ENCODE measurements at regions not wholly inside any gene's neighbourhood (a gene's known extent, or its start where the extent isn't known, plus 50 kb on each side); places are given as distances from the start of the nearest gene placed in this dataset.
A peak's percentile ranks its signal among the peaks of the same experiment; 100 is the strongest.

GRCh38 chr7:135845415-135846075, 96.9 kb upstream of the FAM180A start:
- TF ChIP-seq CTCF (IDR thresholded peaks at IDR 0.05; ENCODE audit: control extremely low read depth, extremely low read depth, low read depth, missing control alignments): no peak
- CTCF ChIA-PET: interaction anchor here (0.9 to 2.8 kb wide), 5 partner anchors 10 to 45 kb away, joined by 3 to 8 read pairs (median 3); no protein-coding TSS in a partner anchor
- POLR2A ChIA-PET: no interaction called here
- no peak for DNase-seq (ENCODE audit: extremely low spot score)

GRCh38 chr7:135844903-135845302, 96.3 kb upstream of the FAM180A start:
- CTCF ChIA-PET: interaction anchor here (1.1 to 2.8 kb wide), 3 partner anchors 11 to 164 kb away, joined by 3 to 8 read pairs (median 4); no protein-coding TSS in a partner anchor
- no peak for TF ChIP-seq CTCF (IDR thresholded peaks at IDR 0.05; ENCODE audit: control extremely low read depth, extremely low read depth, low read depth, missing control alignments)
- POLR2A ChIA-PET: no interaction called here
- no peak for DNase-seq (ENCODE audit: extremely low spot score)

- no peak for TF ChIP-seq CTCF (IDR thresholded peaks at IDR 0.05; ENCODE audit: control extremely low read depth, extremely low read depth, low read depth, missing control alignments)
- DNase-seq (ENCODE audit: extremely low spot score): peak; percentile 40
- CTCF ChIA-PET: interaction anchor here (2.2 kb wide), 1 partner anchor 42 kb away, joined by 10 read pairs; no protein-coding TSS in a partner anchor
- POLR2A ChIA-PET: no interaction called here
Measured at GRCh38 chr7:135843214-135843613, 94.6 kb upstream of the FAM180A start.

- ChIA-PET POLR2A (no interaction called here), CTCF (interaction anchor here (0.7 to 2.2 kb wide), 3 partner anchors 8 to 42 kb away, joined by 3 to 10 read pairs (median 4); no protein-coding TSS in a partner anchor)
- no peak for DNase-seq (ENCODE audit: extremely low spot score)
- TF ChIP-seq CTCF (IDR thresholded peaks at IDR 0.05; ENCODE audit: control extremely low read depth, extremely low read depth, low read depth, missing control alignments): no peak
Measured at GRCh38 chr7:135842446-135843179, 94.0 kb upstream of the FAM180A start.

GRCh38 chr7:135840591-135840990, 92.0 kb upstream of the FAM180A start:
- no peak for DNase-seq (ENCODE audit: extremely low spot score)
- TF ChIP-seq CTCF (IDR thresholded peaks at IDR 0.05; ENCODE audit: control extremely low read depth, extremely low read depth, low read depth, missing control alignments): no peak
- ChIA-PET CTCF (interaction anchor here (1.2 to 1.5 kb wide), 2 partner anchors 10 to 48 kb away, joined by 3 to 4 read pairs; no protein-coding TSS in a partner anchor), POLR2A (no interaction called here)

- DNase-seq (ENCODE audit: extremely low spot score): no peak
- ChIA-PET CTCF (no interaction called here), POLR2A (no interaction called here)
- no peak for TF ChIP-seq CTCF (IDR thresholded peaks at IDR 0.05; ENCODE audit: control extremely low read depth, extremely low read depth, low read depth, missing control alignments)
Measured at GRCh38 chr7:135837675-135838074, 89.1 kb upstream of the FAM180A start.

All from GM10248 (cell line).